Liver (tissue), 8 donors: ENCODE measurements at regions not wholly inside any gene's neighbourhood (a gene's known extent, or its start where the extent isn't known, plus 50 kb on each side); places are given as distances from the start of the nearest gene placed in this dataset.

Experiments
- DNase-seq: peaks from one replicate; pipeline ENCODE4 v3.0.0-alpha.2; 2017; ENCODE audit warnings: low spot score
- H3K27ac ChIP-seq, 2 donors: one replicate each; pipeline ENCODE4 v1.7.0; 2013; ENCODE audit warnings: inconsistent platforms in 2 of 2, low read length in 2 of 2, control low read depth in 1 of 2, low read depth in 1 of 2, mild to moderate bottlenecking in 1 of 2
- H3K27me3 ChIP-seq, 4 donors: one replicate each; pipeline versions ENCODE4 v1.6.1 to v1.7.0; 2013; ENCODE audit warnings: low read length in 3 of 4, inconsistent platforms in 1 of 4, mild to moderate bottlenecking in 1 of 4, moderate library complexity in 1 of 4; ENCODE audit not compliant: control insufficient read depth in 4 of 4, insufficient read depth in 4 of 4
- H3K36me3 ChIP-seq, 4 donors: one replicate each; pipeline versions ENCODE4 v1.6.1 to v1.7.0; 2013; ENCODE audit warnings: low read length in 3 of 4, mild to moderate bottlenecking in 3 of 4, low read depth in 1 of 4, moderate library complexity in 1 of 4; ENCODE audit not compliant: control insufficient read depth in 4 of 4, insufficient read depth in 3 of 4
- H3K4me1 ChIP-seq, 4 donors: one replicate each; pipeline versions ENCODE4 v1.6.1 to v1.7.0; 2013; ENCODE audit warnings: low read length in 3 of 4, mild to moderate bottlenecking in 3 of 4, moderate library complexity in 1 of 4; ENCODE audit not compliant: control insufficient read depth in 4 of 4, insufficient read depth in 4 of 4
- H3K4me3 ChIP-seq, 3 donors: one replicate each; pipeline versions ENCODE4 v1.6.1 to v1.7.0; 2013; ENCODE audit warnings: low read length in 3 of 3, control low read depth in 1 of 3, low read depth in 1 of 3, mild to moderate bottlenecking in 1 of 3
- H3K9ac ChIP-seq, 2 donors: one replicate each; pipeline ENCODE4 v1.7.0; 2013; ENCODE audit warnings: low read length in 2 of 2, mild to moderate bottlenecking in 2 of 2, moderate library complexity in 2 of 2, control low read depth in 1 of 2, low read depth in 1 of 2
- H3K9me3 ChIP-seq, 4 donors: one replicate each; pipeline versions ENCODE4 v1.6.1 to v1.7.0; 2013; ENCODE audit warnings: low read length in 3 of 4; ENCODE audit not compliant: control insufficient read depth in 4 of 4
- ATF3 ChIP-seq: IDR thresholded peaks from 2 replicates; pipeline ENCODE4 v1.6.1; 2016; ENCODE audit warnings: antibody characterized with exemption
- CTCF ChIP-seq: fragments of 150-350 bp; IDR thresholded peaks from 2 replicates; pipeline ENCODE4 v1.5.1; 2017; ENCODE audit warnings: improper control_type of control experiment, low read depth, low read length; ENCODE audit not compliant: missing input control
- EGR1 ChIP-seq, 2 donors: IDR thresholded peaks; 2 replicates each; pipeline ENCODE4 v1.6.1; 2016 to 2018; ENCODE audit warnings: antibody characterized with exemption in 2 of 2, low read depth in 2 of 2
- FOXA1 ChIP-seq: IDR thresholded peaks from 2 replicates; pipeline ENCODE4 v1.6.1; 2016; ENCODE audit warnings: antibody characterized with exemption
- FOXA2 ChIP-seq: IDR thresholded peaks from 2 replicates; pipeline ENCODE4 v1.6.1; 2016; ENCODE audit warnings: antibody characterized with exemption
- GABPA ChIP-seq, 2 donors: IDR thresholded peaks in 1 of 2; conservative IDR thresholded peaks in 1 of 2; 2 replicates each; pipeline ENCODE4 v1.6.1; 2016; ENCODE audit warnings: antibody characterized with exemption in 2 of 2, mild to moderate bottlenecking in 1 of 2, moderate library complexity in 1 of 2
- HNF4A ChIP-seq, 2 donors: conservative IDR thresholded peaks; 2 replicates each; pipeline ENCODE4 v1.6.1; 2016; ENCODE audit warnings: antibody characterized with exemption in 2 of 2, mild to moderate bottlenecking in 2 of 2
- HNF4G ChIP-seq: IDR thresholded peaks from 2 replicates; pipeline ENCODE4 v1.6.1; 2016; ENCODE audit warnings: antibody characterized with exemption
- JUND ChIP-seq, 2 donors: IDR thresholded peaks; 2 replicates each; pipeline ENCODE4 v1.6.1; 2016; ENCODE audit warnings: antibody characterized with exemption in 2 of 2
- MAX ChIP-seq: IDR thresholded peaks from 2 replicates; pipeline ENCODE4 v1.6.1; 2016; ENCODE audit warnings: antibody characterized with exemption
- NR2F2 ChIP-seq: IDR thresholded peaks from 2 replicates; pipeline ENCODE4 v1.6.1; 2016; ENCODE audit warnings: antibody characterized with exemption
- RAD21 ChIP-seq, 2 donors: IDR thresholded peaks; 2 replicates each; pipeline ENCODE4 v1.6.1; 2016; ENCODE audit warnings: antibody characterized with exemption in 2 of 2, mild to moderate bottlenecking in 2 of 2
- REST ChIP-seq: IDR thresholded peaks from 2 replicates; pipeline ENCODE4 v1.6.1; 2016; ENCODE audit warnings: antibody characterized with exemption, mild to moderate bottlenecking
- RXRA ChIP-seq, 2 donors: IDR thresholded peaks; 2 replicates each; pipeline ENCODE4 v1.6.1; 2017 to 2018; ENCODE audit warnings: antibody characterized with exemption in 2 of 2, mild to moderate bottlenecking in 1 of 2
- SP1 ChIP-seq: IDR thresholded peaks from 2 replicates; pipeline ENCODE4 v1.6.1; 2018; ENCODE audit warnings: antibody characterized with exemption, mild to moderate bottlenecking
- TAF1 ChIP-seq: conservative IDR thresholded peaks from 2 replicates; pipeline ENCODE4 v1.6.1; 2016; ENCODE audit warnings: antibody characterized with exemption, mild to moderate bottlenecking
- YY1 ChIP-seq: IDR thresholded peaks from 2 replicates; pipeline ENCODE4 v1.6.1; 2016; ENCODE audit warnings: antibody characterized with exemption, mild to moderate bottlenecking
- ZBTB33 ChIP-seq: IDR thresholded peaks from 2 replicates; pipeline ENCODE4 v1.6.1; 2016; ENCODE audit warnings: antibody characterized with exemption
- WGBS: extraction: QIAGEN DNeasy Blood & Tissue Kit; methylation state at CpG from one replicate; pipeline ENCODE4 v1.1.7; 2013; 5-methylcytosine and 5-hydroxymethylcytosine counted together
- donor health status: healthy.
- donor health status: healthy.
- donor health status: healthy.
- donor health status: healthy.
- donor health status: healthy.

GRCh38 chr2:19542796-19543662 is 184.6 kb upstream of the OSR1 start:
- Histone ChIP-seq H3K27ac (no peak overlapping the region), H3K9ac (no peak overlapping the region), H3K27me3 (no peaks in the 10 kb centered on the region), H3K4me1 (peaks cover 0 to 4% (median 2%) of the 10 kb centered on the region in 4 donors), H3K36me3 (no peaks in the 10 kb centered on the region), H3K9me3 (no peaks in the 10 kb centered on the region), H3K4me3 (no peak overlapping the region)
- no peak for DNase-seq
- TF ChIP-seq FOXA2, result no peak
- TF ChIP-seq RAD21 (IDR thresholded peaks at IDR 0.05), result no peak
- no peak for TF ChIP-seq MAX
- TF ChIP-seq HNF4A (conservative IDR thresholded peaks at IDR 0.05), result no peak
- no peak for TF ChIP-seq REST
- TF ChIP-seq CTCF, result no peak
- no peak for TF ChIP-seq EGR1 (IDR thresholded peaks at IDR 0.05; ENCODE audit: low read depth in 2 of 2)
- no peak for TF ChIP-seq TAF1
- TF ChIP-seq SP1, result no peak
- TF ChIP-seq ATF3, result no peak
- TF ChIP-seq ZBTB33, result no peak
- no peak for TF ChIP-seq FOXA1
- no peak for TF ChIP-seq RXRA (IDR thresholded peaks at IDR 0.05)
- TF ChIP-seq NR2F2, result no peak
- no peak for TF ChIP-seq JUND (IDR thresholded peaks at IDR 0.05)
- 87% methylated on average over 8 of the region's 8 CpGs for WGBS

GRCh38 chr2:19541884-19542283 is 183.5 kb upstream of the OSR1 start:
- H3K9ac ChIP-seq, result no peak overlapping the region
- no peak for TF ChIP-seq CTCF
- TF ChIP-seq REST, result no peak
- TF ChIP-seq RXRA (IDR thresholded peaks at IDR 0.05), result no peak
- TF ChIP-seq HNF4G, result no peak
- no peak for TF ChIP-seq YY1
- TF ChIP-seq TAF1, result no peak
- TF ChIP-seq GABPA (IDR thresholded peaks at IDR 0.05 in 1 of 2, conservative IDR thresholded peaks at IDR 0.05 in 1 of 2), result no peak

More at GRCh38 chr2:19541884-19542283, 183.5 kb upstream of the OSR1 start:
- no peak overlapping the region for H3K27ac ChIP-seq
- H3K27me3 ChIP-seq, result no peaks in the 10 kb centered on the region
- no peak for DNase-seq
- H3K4me1 ChIP-seq, result peaks cover 0 to 4% (median 2%) of the 10 kb centered on the region in 4 donors
- no peaks in the 10 kb centered on the region for H3K36me3 ChIP-seq
- H3K9me3 ChIP-seq, result no peaks in the 10 kb centered on the region
- 91% methylated on average over 4 of the region's 4 CpGs for WGBS
- H3K4me3 ChIP-seq, result no peak overlapping the region
